HG02759 (cell line): ENCODE measurements at regions not wholly inside any gene's neighbourhood (a gene's known extent, or its start where the extent isn't known, plus 50 kb on each side); places are given as distances from the start of the nearest gene placed in this dataset.
"Not testable (repeated sequence)": the region's sequence is repeated elsewhere in the genome, so short reads cannot be mapped to it uniquely, and the experiment has no call there.

Experiments used
- ATAC-seq: cut with Tn5 transposase; IDR thresholded peaks from one replicate; pipeline ENCODE4 v1.9.1; 2021; ENCODE audit warnings: mild to moderate bottlenecking, moderate library complexity; ENCODE audit not compliant: unreplicated experiment

DNA sequence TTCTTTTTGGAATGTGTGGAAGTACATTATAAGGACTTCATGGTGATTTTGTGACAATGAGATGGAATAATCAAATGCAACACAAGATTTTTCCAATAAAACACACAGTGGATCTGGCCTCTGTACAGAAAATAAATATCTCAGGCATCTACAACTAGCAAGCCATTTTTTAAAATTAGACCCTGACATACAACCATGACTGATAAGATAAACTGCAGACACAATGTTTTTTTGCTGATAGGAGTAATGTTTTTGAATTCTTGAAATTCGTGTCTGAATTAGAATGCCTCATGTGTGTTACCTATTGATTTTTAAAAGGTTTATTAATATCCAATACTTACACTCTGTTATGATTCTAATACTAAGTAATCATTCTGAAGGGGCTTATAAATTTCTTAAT lies 328.1 kb downstream of the HGF start:
- no peak for ATAC-seq

DNA sequence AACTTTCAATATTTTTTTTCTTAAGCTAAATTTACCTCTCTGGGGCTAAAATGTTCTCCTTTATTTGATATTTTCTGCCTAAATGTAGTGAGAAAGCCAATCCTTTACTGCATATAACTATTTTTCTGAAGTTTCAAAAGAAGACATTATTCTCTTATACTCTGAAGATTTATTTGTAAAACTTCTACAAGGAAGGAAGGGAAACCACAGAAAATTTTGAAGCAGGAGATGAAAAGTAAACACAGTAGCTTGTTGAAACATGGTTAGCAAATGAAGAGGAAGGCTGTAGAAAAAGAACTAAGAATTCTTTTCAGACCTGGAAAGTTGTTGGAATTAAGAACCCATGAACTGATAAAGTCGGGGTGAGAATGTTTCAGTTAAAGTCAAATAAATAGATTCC lies 330.3 kb downstream of the HGF start:
- ATAC-seq = no peak

DNA sequence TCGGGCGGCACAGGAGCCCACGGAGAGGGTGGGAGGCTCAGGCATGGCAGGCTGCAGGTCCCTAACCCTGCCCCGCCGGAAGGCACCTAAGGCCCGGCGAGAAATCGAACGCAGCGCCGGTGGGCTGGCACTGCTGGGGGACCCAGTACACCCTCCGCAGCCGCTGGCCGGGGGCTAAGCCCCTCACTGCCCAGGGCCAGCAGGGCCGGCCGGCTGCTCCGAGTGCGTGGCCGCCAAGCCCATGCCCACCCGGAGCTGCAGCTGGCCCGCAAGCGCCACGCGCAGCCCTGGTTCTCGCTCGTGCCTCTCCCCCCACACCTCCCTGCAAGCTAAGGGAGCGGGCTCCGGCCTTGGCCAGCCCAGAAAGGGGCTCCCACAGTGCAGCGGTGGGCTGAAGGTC lies 332.7 kb downstream of the HGF start:
- ATAC-seq = not testable (repeated sequence)

DNA sequence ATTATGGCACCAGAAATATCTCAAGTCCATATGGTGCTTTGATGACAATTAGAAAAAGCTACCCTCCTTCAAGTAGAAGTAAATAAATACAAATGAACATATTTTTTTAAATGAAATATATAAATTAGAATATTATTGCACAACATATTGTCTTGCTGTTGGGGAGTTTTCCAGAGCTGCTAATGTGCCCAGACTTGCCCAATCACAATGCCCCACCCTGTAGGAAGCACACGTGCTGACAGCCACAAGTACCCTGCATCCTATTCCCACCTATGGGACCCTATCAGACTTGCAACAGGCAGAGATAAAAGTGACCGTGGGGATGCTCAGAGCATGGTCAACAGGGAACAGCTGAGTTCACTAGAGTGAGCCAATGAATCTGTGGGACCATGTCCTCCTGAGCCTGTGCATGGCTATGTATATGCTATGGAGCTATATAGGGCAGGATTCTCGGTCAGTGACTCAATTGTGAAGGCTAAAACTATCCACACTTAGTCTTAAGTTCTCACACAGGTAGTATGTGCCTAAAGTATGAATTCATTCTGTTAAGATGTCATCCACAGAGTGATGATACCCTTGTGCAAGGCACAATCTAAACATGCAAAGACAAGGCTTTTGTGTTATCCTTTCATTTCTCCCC lies 336.0 kb downstream of the HGF start:
- no peak for ATAC-seq

DNA sequence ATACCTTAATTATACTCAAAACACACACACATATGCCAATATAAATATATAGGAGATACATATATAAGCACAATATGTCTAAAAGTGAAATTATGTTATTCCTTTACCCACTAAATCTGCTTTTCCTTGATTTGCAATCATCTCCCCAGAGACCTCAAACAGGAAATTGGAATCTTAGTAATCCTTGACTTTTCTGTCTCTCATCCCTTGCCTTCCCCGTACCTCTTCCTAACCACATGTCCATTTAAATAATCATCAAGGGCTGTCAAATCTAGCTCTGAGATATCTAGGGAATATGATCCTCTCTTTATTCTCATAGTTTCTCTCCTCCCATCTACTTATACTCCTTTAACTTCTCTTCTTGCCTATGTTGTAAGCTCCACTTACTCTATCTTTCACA lies 336.6 kb downstream of the HGF start:
- no peak for ATAC-seq

DNA sequence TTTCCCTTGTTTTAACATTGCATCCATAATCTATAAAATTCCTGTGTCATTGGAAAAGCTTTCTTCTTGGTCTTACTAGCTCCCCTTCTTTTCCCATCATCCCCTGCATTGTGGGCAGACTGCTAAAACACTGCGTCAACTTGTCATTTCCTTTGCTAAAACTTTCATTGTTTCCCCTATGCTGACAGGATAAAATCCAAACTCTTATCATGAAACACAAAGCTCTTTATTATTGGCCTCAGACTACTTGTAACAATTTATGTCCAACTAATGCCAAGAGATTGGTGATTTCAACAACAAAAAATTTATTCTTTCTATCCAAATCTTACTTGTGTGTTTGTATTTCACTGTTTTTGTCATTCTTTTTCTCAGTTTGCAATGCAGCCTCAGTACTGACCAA lies 339.1 kb downstream of the HGF start:
- no peak for ATAC-seq

DNA sequence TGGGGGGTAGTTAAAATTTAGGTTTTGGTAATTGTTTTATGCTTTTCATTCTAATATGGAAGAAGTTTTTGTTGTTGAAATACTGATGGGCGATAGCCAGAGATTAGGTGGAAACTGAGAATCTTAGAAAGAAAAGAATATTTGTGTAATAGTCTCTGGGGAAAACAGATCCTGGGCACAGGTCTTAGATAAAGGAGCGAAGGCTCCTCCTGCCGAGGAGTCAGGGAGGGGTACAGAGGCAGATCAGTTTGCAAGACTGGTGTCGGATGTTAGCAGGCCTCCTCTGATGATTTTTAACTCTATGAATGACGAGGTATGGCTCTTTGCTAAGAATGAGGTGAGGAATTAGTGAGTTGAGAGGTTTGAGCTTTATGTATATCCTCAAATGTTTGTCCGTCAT lies 339.7 kb downstream of the HGF start:
- ATAC-seq = no peak

DNA sequence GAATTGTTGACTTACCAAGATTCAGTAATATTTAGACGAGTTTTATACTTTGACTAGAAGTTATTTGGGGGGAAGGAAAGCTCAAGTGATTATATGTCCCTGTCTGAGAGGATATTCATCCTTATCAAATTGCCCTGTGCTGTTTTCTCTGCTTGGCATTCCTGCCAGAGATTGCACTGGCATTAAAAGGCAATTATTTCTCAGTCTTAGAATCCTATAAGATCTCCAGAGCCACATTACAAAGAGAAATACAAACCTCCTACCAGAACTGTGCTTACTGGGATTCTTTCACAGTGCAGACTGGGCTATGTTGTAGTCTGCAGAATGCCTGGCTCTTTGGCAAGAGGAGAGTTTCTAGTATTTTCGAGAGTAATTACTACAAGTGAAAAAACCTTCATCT lies 342.4 kb downstream of the HGF start:
- no peak for ATAC-seq

DNA sequence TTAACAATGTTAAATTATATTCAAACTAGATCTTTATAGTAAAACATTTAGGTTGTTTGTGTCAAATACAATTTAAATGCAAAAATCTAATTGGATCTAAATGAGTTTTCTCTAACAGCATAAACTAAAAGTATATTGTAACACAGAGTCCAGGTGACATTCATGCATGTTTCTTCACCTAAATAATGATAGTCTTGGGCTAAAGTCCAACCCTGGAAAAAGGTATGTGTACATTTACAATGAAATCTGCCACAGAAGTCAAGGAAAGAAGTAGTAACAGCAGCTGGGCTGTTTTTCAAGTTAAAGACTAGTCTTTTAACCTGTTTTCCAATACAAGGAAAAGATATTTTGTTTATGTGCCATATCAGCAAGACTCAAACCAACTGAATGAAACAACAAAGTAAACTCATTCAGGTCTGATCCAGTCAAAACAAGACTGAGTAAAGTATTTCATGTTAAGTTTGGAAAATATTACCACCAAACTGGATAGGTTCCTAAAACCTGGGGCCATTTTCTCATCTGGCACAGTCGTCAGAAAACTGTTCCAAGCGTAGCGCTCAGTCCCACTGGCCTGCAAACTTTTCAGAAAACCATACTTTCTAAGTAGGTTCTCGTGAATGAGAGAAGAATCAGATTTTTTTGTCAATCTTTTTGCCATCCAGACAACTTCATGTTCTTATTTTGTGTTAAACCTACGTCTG lies 349.2 kb downstream of the HGF start:
- ATAC-seq = no peak

DNA sequence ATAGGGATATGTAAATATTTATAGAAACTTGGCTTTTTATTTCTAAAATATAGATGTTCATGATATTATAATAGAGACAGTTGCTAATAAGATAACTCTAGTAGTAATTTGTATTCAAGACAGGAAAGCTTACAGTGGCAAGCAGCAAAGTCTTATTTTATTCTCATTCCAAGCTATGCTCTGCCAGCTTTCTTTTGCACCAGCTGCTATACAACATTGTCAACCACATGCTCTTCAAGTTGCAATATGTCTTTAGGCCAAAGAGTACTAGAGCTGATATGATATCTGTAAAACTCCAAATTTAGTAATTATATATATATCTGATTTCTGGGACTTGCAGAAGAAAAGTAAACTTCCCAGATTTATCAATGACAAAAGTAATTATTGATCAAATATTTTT lies 350.1 kb downstream of the HGF start:
- no peak for ATAC-seq

DNA sequence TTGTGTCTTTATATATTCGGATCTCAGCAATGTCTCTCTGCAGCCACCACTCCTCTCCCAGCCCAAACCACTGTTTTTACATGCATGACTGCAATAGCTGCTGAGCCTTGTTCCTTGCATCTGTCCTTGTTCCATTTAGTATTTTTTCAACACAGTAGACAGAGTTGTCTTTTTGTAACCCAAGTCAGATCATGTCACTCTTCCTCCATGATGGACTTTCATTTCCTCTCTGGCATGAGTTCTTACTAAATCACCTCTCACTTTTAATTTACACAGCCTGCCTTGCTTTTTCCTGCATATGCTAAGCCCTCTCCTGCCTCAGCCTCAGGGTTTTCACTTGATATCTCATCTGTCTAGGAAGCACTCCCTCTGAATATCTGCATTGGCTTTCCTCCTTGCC lies 353.2 kb downstream of the HGF start:
- no peak for ATAC-seq

DNA sequence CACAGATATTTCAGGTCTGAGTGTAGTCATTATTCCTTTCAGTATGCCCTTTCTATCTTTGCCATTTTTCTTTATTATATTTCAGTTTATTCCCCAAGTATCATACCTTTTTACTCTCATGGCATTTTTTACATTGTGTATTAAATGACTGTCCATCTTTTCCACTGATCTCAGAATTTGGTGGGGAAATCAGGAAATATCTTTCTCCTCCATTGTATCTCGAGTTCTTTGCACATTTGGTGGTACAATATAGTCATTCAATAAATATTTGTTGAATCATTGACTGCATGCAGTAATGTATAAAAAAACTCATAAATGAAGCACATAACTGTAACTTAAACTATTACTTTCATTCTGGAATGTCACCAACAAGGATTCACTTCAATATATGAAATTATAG lies 354.7 kb downstream of the HGF start:
- ATAC-seq = no peak

DNA sequence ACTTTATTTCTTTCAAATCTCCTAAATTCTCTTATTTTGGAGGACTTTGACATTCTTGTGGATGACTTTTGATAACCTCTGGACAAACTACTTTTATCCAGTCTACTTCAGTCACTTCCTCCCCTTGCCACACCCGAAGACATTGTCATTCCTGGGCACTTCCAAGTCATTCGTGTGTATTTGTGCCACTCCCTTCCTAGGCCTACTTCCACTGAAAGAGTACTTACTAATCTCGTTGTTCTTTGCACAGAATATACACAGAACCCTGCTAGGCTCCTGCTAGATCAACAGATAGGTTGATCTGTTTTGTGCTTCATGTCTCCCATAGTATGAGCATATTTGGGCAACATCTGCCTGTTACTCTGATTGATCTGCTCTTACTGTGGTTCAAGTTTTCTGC lies 355.4 kb downstream of the HGF start:
- ATAC-seq = no peak

DNA sequence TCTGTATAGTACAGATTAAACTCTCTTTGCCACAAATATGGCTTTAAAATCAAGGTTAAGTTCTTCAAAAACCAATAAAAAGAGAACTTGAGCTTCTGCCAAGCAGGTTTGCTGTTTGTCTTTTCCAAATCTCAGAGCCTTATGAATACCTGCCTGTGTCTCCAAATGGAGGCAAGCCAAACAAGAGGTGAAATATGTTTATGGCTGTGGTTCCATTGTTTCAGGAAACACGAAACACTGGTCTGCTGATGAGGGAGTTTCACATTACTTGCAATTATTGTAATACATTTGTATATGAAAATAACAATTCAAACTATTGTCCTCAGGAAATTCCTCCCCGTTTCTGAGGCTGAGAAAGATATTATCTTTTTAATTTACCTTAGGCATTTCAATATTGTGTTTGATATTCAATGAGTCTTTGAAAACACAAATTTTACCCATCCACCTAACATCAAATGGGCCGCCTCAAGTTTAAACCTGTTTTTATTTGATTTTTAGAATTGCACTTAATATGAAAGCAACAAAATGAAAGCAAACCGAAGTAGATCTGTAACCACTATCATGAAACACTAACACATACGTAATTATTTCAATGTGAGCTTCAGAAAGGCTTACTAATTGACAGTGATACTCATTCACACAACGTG lies 359.3 kb downstream of the HGF start:
- no peak for ATAC-seq

DNA sequence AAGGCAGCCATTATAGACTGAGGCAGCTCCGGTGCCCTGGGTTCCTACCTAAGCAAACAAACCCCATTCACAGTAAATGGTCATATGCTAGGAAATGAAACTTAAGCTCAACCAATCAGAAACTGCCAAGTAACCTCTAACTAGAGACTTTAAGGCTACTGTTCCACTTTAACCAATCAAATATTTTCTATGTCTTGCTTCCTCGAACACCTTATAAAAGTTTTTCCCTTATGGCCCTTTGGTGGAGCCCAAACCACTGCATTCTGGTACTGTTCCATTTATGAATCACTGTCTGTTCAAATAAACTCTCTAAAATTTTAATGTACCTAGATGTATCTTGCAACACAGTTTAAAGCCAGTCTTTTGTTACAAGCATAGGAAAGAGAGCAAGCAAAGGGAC lies 361.1 kb downstream of the HGF start:
- no peak for ATAC-seq

DNA sequence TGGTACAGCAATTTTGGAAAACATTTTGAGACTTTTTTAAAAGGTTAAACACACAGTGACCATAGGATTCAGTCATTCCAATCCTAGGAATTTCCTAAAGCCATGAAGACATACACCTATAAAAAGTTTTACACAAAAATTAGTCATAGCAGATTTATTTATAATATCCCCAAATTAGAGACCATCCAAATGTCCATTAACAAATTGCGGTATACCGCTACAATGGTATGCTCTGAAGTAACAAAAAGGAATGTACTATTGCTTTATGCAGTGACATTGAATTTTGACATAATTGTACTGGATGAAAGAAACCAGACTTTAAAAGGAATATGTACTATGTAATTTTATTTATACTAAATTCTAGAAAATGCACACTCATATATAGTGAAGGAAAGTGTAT lies 362.8 kb downstream of the HGF start:
- no peak for ATAC-seq

DNA sequence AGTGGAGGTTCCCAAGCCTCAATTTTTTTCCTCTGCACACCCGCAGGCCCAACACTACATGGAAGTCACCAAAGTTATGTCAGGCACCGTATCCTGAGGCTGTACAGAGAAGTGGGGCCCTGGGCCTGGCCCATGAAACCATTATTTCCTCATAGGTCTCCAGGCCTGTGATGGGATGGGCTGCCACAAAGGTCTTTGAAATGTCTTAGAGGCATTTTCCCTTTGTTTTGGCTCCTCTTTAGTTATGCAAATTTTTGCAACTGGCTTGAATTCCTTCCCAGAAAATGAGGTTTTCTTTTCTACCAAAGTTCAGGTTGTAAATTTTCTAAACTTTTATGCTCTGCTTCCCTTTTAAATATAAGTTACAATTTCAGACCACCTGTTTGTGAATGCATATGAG lies 365.2 kb downstream of the HGF start:
- ATAC-seq = no peak

DNA sequence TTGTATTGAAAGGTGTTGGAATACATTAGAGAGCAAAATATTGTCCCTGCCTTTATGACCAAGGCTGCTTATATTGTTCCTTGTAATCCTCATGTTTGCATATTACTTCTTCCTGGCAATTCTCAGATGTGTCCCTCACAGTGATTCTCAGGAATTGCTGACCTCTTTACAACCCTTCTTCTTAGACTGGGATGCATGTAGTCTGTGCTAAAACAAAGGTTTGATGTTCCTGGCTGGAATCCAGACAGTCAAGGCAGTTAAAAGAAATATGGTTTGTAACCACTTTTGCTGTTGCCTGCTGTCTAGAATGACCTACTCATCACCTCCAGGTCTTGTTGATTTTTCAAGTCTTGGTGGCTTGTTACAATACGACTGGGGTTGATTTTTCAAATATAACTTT lies 367.6 kb downstream of the HGF start:
- no peak for ATAC-seq

DNA sequence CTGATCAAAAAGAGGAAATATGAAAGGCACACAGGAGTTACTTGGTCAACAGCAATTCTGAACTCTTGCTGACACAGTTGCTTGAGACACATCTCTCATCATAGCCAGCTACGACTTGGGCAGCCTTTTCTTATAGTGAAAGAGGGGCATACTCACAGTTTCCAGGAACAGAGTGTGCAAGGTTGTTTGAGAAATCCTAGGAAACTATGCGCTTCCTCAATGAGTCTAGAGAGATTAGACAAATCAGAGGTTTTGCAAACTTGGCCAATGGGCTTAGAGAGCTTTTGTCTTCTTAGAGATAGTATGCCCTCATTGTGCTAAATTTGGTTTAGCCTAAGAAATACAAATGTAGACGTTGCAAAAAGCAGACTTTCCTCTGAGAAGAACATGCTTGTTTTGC lies 370.4 kb downstream of the HGF start:
- no peak for ATAC-seq

DNA sequence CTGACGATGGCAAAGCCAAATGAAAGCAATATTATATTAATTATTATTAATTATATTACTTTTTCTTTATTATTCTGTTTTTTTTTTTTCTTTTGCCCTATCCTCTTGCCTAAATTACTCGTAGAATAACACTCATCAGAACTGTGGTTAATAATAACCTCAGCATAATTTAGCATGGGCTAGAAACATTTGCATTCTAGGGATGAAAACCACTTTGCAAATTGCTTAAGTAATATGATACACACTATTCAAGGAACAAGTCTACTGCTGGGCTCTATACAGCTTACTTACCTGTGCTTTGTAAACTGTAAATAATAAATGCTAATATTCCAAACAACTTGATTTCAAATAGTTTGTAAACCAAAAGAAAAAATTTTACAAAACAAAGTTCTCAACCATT lies 375.8 kb downstream of the HGF start:
- no peak for ATAC-seq

DNA sequence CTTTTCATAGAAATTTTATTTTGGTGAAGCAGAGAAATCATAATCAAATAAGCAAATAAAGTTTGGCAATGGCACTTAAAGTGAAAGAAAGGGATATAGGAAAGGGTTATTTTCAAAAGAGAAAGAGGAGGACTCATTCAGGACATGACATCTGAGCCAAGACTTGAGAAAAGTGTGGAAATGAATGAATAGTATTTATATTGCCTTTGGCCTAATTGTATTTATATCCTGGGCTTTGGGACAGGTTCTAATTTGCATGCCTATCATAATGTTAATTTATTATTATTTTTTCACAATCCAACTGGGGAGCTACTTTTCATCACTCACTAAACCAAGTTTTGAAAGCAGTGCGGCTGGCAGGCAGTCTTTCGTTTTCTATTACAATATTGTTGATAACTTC lies 376.8 kb downstream of the HGF start:
- no peak for ATAC-seq

DNA sequence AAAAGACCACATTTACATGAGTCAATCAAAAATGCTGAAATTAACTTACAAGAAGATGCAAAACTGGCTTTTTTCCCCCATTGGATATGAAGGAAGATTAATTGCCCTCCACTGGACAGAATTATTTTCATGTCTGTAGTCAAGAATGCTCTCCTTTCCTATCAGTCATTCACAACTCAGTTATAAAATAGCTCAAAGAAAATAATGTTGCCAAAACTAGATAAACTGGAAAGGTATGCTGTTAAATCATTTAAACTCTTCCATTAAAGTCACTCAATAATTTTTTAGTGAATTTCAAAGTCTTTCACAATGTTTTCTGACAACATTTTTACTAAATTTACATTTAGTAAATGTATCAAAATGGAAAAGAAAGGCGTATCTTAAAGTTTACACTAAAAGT lies 384.5 kb downstream of the HGF start:
- no peak for ATAC-seq

DNA sequence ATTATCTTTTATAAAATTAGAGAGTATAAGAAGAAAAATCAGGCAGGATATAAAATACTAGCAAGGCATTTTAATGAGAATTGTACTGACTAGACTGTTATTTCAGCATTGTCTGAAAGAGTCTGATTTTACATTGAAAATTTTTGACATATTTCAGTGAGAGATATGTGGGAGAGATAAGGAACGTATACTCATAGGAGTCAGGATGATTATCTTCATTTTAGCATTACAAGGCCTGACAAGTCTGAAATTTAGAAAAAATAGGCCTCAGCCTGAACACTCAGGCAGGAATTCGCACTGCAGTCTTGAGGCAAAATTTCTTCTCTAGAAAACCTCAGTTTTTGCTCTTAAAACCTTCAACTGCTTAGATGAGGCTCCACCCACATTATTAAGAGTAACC lies 386.0 kb downstream of the HGF start:
- no peak for ATAC-seq
